Heart left ventricle (tissue), 16 donors: ENCODE measurements at regions not wholly inside any gene's neighbourhood (a gene's known extent, or its start where the extent isn't known, plus 50 kb on each side); places are given as distances from the start of the nearest gene placed in this dataset.

Experiments
- ATAC-seq, 4 donors: fragments of 200-7000 bp; cut with Tn5 transposase; one replicate each; pipeline ENCODE4 v1.9.1; 2020 to 2022; ENCODE audit warnings: moderate library complexity in 4 of 4, mild to moderate bottlenecking in 3 of 4, moderate number of reproducible peaks in 1 of 4
- DNase-seq, 5 donors: peaks; one replicate each; pipeline ENCODE4 v3.0.0-alpha.2; 2020
- H3K27ac ChIP-seq, 12 donors: fragments of 200-600 bp; sonication (generic) in 4 of 12; one replicate each; pipeline versions ENCODE4 v1.5.0 to v1.8.0; 2016 to 2022; ENCODE audit warnings: mild to moderate bottlenecking in 2 of 12
- H3K27me3 ChIP-seq, 9 donors: fragments of 200-600 bp; sonication (generic) in 2 of 9; one replicate each; pipeline versions ENCODE4 v1.5.1 to v1.8.0; 2016 to 2022; ENCODE audit warnings: mild to moderate bottlenecking in 3 of 9
- H3K36me3 ChIP-seq, 9 donors: fragments of 200-600 bp; sonication (generic) in 2 of 9; one replicate each; pipeline versions ENCODE4 v1.5.0 to v1.8.0; 2018 to 2022; ENCODE audit warnings: mild to moderate bottlenecking in 2 of 9
- H3K4me1 ChIP-seq, 12 donors: fragments of 200-600 bp; sonication (generic) in 4 of 12; one replicate each; pipeline versions ENCODE4 v1.5.0 to v1.8.0; 2016 to 2022; ENCODE audit warnings: mild to moderate bottlenecking in 3 of 12
- H3K4me3 ChIP-seq, 12 donors: fragments of 200-600 bp; sonication (generic) in 4 of 12; one replicate each; pipeline versions ENCODE4 v1.5.0 to v1.8.0; 2017 to 2022; ENCODE audit warnings: mild to moderate bottlenecking in 9 of 12, moderate library complexity in 4 of 12
- H3K9me3 ChIP-seq, 12 donors: fragments of 200-600 bp; sonication (generic) in 4 of 12; one replicate each; pipeline versions ENCODE4 v1.5.0 to v1.8.0; 2016 to 2022; ENCODE audit warnings: mild to moderate bottlenecking in 1 of 12
- POLR2A ChIP-seq, 2 donors: fragments of 450-650 bp; IDR thresholded peaks; one replicate each; pipeline ENCODE4 v1.6.1; 2017; ENCODE audit warnings: antibody characterized with exemption in 2 of 2, mild to moderate bottlenecking in 2 of 2, moderate library complexity in 2 of 2
- WGBS, 4 donors: extraction: QIAGEN DNeasy Blood & Tissue Kit in 2 of 4; methylation state at CpG; one replicate each; pipeline versions ENCODE4 v1.1.5 to v1.1.7; 2013 to 2018; 5-methylcytosine and 5-hydroxymethylcytosine counted together
- intact Hi-C, 10 donors: fragments of 100-400 bp; cut with DNase I; formaldehyde crosslinking; loops; one replicate each; pipeline versions ENCODE4 v1.11.1 to v1.14.2; 2022
- TF ChIP-seq, protein P1 (sequence below), 12 donors: fragments of 200-600 bp; sonication (generic) in 4 of 12; IDR thresholded peaks; one replicate each; pipeline versions ENCODE4 v1.5.0 to v1.8.0; 2018 to 2022; ENCODE audit warnings: antibody characterized with exemption in 12 of 12, mild to moderate bottlenecking in 5 of 12
- donor health status: ischemic (EF 13 %, LVEDD 7.1; RV severe dilation, severe dysfunction).
- donor health status: healthy with polysubstance abuse.
- donor health status: DM: no; HTN: yes; CAD: no.
- donor health status: DM: no; HTN: no; CAD: no.
- donor health status: ischemic (EF 25% LVEDD 6.9; RV normal size, moderate dysfunction).
- donor health status: ischemic (EF 25% LVEDD 5.7; RV mildly dilated, moderate dysfunction).
- donor health status: healthy.
- donor health status: DM: yes; HTN: yes; CAD: no.
- donor health status: ischemic (EF 35%, LVEDD 5.7; RV mildly dilated, moderate dysfunction).
- donor health status: nonischemic (EF 11% LVEDD 7.7; RV severe dilation, severe dysfunction).
- donor health status: DM: yes; HTN: yes; CAD: no.
- donor health status: PGD.
- donor health status: ischemic (EF 29% LVEDD 5.4; RV normal size, mild dysfunction).
- donor health status: nonischemic (EF 23%, LVEDD 6.1; RV moderate dilation, normal function).

DNA sequence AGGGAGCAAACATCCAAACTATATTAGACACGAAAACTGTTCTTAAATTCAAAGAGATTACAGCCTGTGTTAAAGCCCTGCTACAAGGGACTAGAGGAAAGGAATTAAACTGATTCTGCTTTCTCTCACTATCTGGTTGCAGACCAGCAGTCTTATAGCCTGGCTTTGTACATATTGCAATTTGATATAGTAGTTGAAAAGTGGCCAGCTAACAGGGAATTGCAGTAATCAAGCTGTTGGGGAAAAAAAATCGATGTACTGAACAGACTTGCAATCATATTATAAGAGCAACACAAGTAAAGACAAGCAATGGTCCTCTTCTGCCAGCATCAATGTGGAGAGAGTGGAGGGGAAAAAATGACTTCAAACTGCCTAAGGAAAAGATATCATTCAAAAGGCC, 364.4 kb upstream of the EPHA5 start:
- Histone ChIP-seq H3K4me3 (no peak overlapping the region), H3K27ac (no peak overlapping the region), H3K27me3 (no peaks in the 10 kb centered on the region), H3K9me3 (peaks cover 0 to 10% (median 0%) of the 10 kb centered on the region in 12 donors), H3K4me1 (no peaks in the 10 kb centered on the region), H3K36me3 (no peaks in the 10 kb centered on the region)
- no peak for DNase-seq
- ATAC-seq: no peak
- intact Hi-C loops: no loop called here
- TF ChIP-seq POLR2A (IDR thresholded peaks at IDR 0.05): no peak
- TF ChIP-seq, protein P1, sequence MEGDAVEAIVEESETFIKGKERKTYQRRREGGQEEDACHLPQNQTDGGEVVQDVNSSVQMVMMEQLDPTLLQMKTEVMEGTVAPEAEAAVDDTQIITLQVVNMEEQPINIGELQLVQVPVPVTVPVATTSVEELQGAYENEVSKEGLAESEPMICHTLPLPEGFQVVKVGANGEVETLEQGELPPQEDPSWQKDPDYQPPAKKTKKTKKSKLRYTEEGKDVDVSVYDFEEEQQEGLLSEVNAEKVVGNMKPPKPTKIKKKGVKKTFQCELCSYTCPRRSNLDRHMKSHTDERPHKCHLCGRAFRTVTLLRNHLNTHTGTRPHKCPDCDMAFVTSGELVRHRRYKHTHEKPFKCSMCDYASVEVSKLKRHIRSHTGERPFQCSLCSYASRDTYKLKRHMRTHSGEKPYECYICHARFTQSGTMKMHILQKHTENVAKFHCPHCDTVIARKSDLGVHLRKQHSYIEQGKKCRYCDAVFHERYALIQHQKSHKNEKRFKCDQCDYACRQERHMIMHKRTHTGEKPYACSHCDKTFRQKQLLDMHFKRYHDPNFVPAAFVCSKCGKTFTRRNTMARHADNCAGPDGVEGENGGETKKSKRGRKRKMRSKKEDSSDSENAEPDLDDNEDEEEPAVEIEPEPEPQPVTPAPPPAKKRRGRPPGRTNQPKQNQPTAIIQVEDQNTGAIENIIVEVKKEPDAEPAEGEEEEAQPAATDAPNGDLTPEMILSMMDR (IDR thresholded peaks at IDR 0.05): no peak
- WGBS, 4 donors: 24 to 26% (median 25%) methylated on average over 2 of the region's 2 CpGs

DNA sequence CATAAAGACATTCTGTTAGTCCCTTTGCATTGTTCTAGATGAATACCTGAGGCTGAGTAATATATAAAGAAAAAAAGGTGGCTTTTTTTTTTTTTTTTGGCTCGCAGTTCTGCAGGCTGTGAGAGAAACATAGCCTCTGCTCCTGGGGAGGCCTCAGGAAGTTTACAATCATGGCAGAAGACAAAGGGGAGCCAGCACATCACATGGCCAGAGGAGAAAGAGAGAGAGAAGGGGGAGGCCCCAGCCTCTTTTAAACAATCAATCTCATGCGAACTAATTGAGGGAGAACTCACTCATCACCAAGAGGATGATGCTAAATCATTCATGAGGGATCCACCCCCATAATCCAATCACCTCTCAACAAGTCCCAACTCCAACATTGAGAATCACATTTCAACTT, 364.0 kb upstream of the EPHA5 start:
- intact Hi-C loops: no loop called here
- WGBS, 4 donors: 59 to 70% (median 60%) methylated on average over 2 of the region's 2 CpGs
- no peak for ATAC-seq

DNA sequence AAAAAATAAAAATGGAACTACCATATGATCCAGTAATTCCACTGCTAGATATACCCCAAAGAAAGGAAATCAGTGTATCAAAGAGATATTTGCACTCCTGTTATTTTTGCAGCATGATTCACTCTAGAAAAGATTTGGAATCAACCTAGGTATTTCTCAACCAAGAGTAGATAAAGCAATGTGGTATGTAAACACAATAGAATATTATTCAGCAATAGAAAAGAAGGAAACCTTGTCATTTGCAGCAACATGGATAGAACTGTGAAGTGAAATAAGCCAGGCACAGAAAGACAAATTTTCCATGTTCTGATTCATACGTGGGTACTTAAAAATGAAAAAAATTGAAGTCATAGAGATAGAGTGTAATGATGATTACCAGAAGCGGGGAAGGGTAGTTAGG, 362.3 kb upstream of the EPHA5 start:
- DNase-seq (no peak), ATAC-seq (no peak)
- Histone ChIP-seq H3K4me3 (no peak overlapping the region), H3K36me3 (no peaks in the 10 kb centered on the region), H3K27ac (no peak overlapping the region), H3K27me3 (no peaks in the 10 kb centered on the region), H3K4me1 (no peaks in the 10 kb centered on the region), H3K9me3 (peaks cover 0 to 10% (median 0%) of the 10 kb centered on the region in 12 donors)
- TF ChIP-seq POLR2A (IDR thresholded peaks at IDR 0.05): no peak
- TF ChIP-seq, protein P1 (IDR thresholded peaks at IDR 0.05): no peak
- WGBS, 4 donors: 20 to 70% (median 53%) methylated on average over 2 of the region's 2 CpGs
- intact Hi-C loops: no loop called here

More for the DNA sequence above, 364.0 kb upstream of the EPHA5 start:
- no peaks in the 10 kb centered on the region for H3K36me3 ChIP-seq
- H3K4me1 ChIP-seq: no peaks in the 10 kb centered on the region
- no peak for DNase-seq
- H3K27me3 ChIP-seq: no peaks in the 10 kb centered on the region
- peaks cover 0 to 10% (median 0%) of the 10 kb centered on the region in 12 donors for H3K9me3 ChIP-seq
- TF ChIP-seq POLR2A (IDR thresholded peaks at IDR 0.05): no peak
- TF ChIP-seq, protein P1 (IDR thresholded peaks at IDR 0.05): no peak
- H3K27ac ChIP-seq: no peak overlapping the region
- H3K4me3 ChIP-seq: no peak overlapping the region

DNA sequence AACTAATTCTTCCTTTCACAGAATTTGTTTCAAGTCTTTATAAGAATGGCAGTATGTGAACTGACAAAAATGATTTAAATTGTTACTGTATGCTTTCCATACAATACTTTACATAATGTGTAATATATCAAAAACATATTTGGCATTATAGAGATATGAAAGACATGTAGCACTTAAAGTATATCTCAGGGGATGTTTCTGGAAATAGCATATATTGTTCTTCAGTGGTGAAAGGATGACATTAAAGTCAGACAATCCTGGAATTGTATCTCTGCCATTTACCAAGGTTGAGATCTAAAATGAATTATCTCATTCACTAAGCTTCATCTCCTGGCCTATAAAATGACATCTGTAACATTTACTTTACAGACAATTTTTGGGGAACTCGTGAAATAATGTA, 358.4 kb upstream of the EPHA5 start:
- Histone ChIP-seq H3K27ac (no peak overlapping the region), H3K4me1 (no peaks in the 10 kb centered on the region), H3K36me3 (no peaks in the 10 kb centered on the region), H3K27me3 (no peaks in the 10 kb centered on the region), H3K4me3 (no peak overlapping the region), H3K9me3 (peaks cover 0 to 12% (median 0%) of the 10 kb centered on the region in 12 donors)
- ATAC-seq (no peak), DNase-seq (no peak)
- intact Hi-C loops: no loop called here
- TF ChIP-seq, protein P1 (IDR thresholded peaks at IDR 0.05): no peak
- no peak for TF ChIP-seq POLR2A (IDR thresholded peaks at IDR 0.05)
- 69 to 80% (median 79%) methylated on average over 1 of the region's 1 CpG for WGBS, 4 donors
